Kidney tubule cell (primary cell): ENCODE measurements at regions not wholly inside any gene's neighbourhood (a gene's known extent, or its start where the extent isn't known, plus 50 kb on each side); places are given as distances from the start of the nearest gene placed in this dataset.
"Not testable (repeated sequence)": the region's sequence is repeated elsewhere in the genome, so short reads cannot be mapped to it uniquely, and the experiment has no call there.

Source experiments
- DNase-seq: peaks from one replicate; pipeline ENCODE4 v3.0.0-alpha.2; 2018; ENCODE audit warnings: low spot score

- DNase-seq, result peak; percentile 43
Measured at GRCh38 chr4:169342906-169343564, 72.3 kb upstream of the SH3RF1 start.

GRCh38 chr4:169342159-169342860 is 71.6 kb upstream of the SH3RF1 start:
- DNase-seq, result no peak

GRCh38 chr4:169341490-169341889 is 70.7 kb upstream of the SH3RF1 start:
- DNase-seq, result no peak

GRCh38 chr4:169340834-169341233 is 70.1 kb upstream of the SH3RF1 start:
- no peak for DNase-seq

- no peak for DNase-seq
Measured at GRCh38 chr4:169338241-169338640, 67.5 kb upstream of the SH3RF1 start.

- peak; percentile 85 for DNase-seq
Measured at GRCh38 chr4:169337510-169337909, 66.8 kb upstream of the SH3RF1 start.

GRCh38 chr4:169335331-169335730 is 64.6 kb upstream of the SH3RF1 start:
- DNase-seq, result no peak

- DNase-seq, result no peak
Measured at GRCh38 chr4:169334335-169334734, 63.6 kb upstream of the SH3RF1 start.

GRCh38 chr4:169333265-169333664 is 62.5 kb upstream of the SH3RF1 start:
- DNase-seq, result no peak

- DNase-seq, result no peak
Measured at GRCh38 chr4:169332583-169332982, 61.8 kb upstream of the SH3RF1 start.

- no peak for DNase-seq
Measured at GRCh38 chr4:169330811-169331210, 60.1 kb upstream of the SH3RF1 start.

GRCh38 chr4:169330095-169330494 is 59.3 kb upstream of the SH3RF1 start:
- no peak for DNase-seq

- DNase-seq, result no peak
Measured at GRCh38 chr4:169327951-169328350, 57.2 kb upstream of the SH3RF1 start.

GRCh38 chr4:169323925-169324324 is 53.2 kb upstream of the SH3RF1 start:
- not testable (repeated sequence) for DNase-seq

GRCh38 chr4:169322833-169323232 is 52.1 kb upstream of the SH3RF1 start:
- DNase-seq, result not testable (repeated sequence)
